Stomach (tissue), 8 donors: ENCODE measurements at regions not wholly inside any gene's neighbourhood (a gene's known extent, or its start where the extent isn't known, plus 50 kb on each side); places are given as distances from the start of the nearest gene placed in this dataset.

Source experiments
- DNase-seq, 2 donors: peaks; one replicate each; pipeline versions ENCODE4 v3.0.0 to v3.0.0-alpha.2; 2013 to 2019
- H3K27ac ChIP-seq, 5 donors: fragments of 200-600 bp in 4 of 5; sonication (generic) in 4 of 5; one replicate each; pipeline ENCODE4 v1.5.1; 2013 to 2019; ENCODE audit warnings: mild to moderate bottlenecking in 1 of 5, moderate library complexity in 1 of 5
- H3K27me3 ChIP-seq, 3 donors: fragments of 200-600 bp; sonication (generic); one replicate each; pipeline ENCODE4 v1.5.1; 2017 to 2019; ENCODE audit warnings: mixed run types in 1 of 3
- H3K36me3 ChIP-seq, 4 donors: fragments of 200-600 bp; sonication (generic); 1 replicate in 3 of 4; 2 replicates in 1 of 4; pipeline ENCODE4 v1.5.1; 2016 to 2019
- H3K4me1 ChIP-seq, 4 donors: fragments of 200-600 bp; sonication (generic); one replicate each; pipeline ENCODE4 v1.5.1; 2016 to 2019
- H3K4me3 ChIP-seq, 4 donors: fragments of 200-600 bp; sonication (generic) in 3 of 4; one replicate each; pipeline ENCODE4 v1.5.1; 2016 to 2019; ENCODE audit warnings: mild to moderate bottlenecking in 1 of 4
- H3K9me3 ChIP-seq, 4 donors: fragments of 200-600 bp; sonication (generic); one replicate each; pipeline ENCODE4 v1.5.1; 2016 to 2019
- CTCF ChIP-seq, 7 experiments: fragments of 450-650 bp in 4 of 7; fragments of 200-600 bp in 3 of 7; sonication (generic) in 3 of 7; IDR thresholded peaks; one replicate each; pipeline ENCODE4 v1.5.1; 2016 to 2019; ENCODE audit warnings: antibody characterized with exemption in 7 of 7, control low read depth in 2 of 7, mild to moderate bottlenecking in 1 of 7
- EP300 ChIP-seq: sonication (generic); formaldehyde crosslinking; IDR thresholded peaks from one replicate; pipeline ENCODE4 v1.6.1; 2017; ENCODE audit warnings: antibody characterized with exemption
- POLR2A ChIP-seq, 4 donors: fragments of 450-650 bp; IDR thresholded peaks; one replicate each; pipeline ENCODE4 v1.6.1; 2016; ENCODE audit warnings: antibody characterized with exemption in 4 of 4, control low read depth in 2 of 4, mild to moderate bottlenecking in 1 of 4, moderate library complexity in 1 of 4
- POLR2AphosphoS5 ChIP-seq, 3 donors: sonication (generic); formaldehyde crosslinking; IDR thresholded peaks; one replicate each; pipeline ENCODE4 v1.6.1; 2016; ENCODE audit warnings: antibody characterized with exemption in 3 of 3
- WGBS, 5 donors: extraction: QIAGEN DNeasy Blood & Tissue Kit in 3 of 5; methylation state at CpG; one replicate each; pipeline versions ENCODE4 v1.1.5 to v1.1.7; 2013 to 2018; 5-methylcytosine and 5-hydroxymethylcytosine counted together
- intact Hi-C: fragments of 100-400 bp; cut with DNase I; formaldehyde crosslinking; loops from one replicate; pipeline ENCODE4 v1.15.1; 2023; ENCODE audit warnings: low total_unique reads
- donor health status: healthy with polysubstance abuse.
- donor health status: Bipolar disorder and iron deficiency.
- donor health status: healthy.

GRCh38 chr21:35343046-35343819, 294.1 kb upstream of the RUNX1 start:
- Histone ChIP-seq H3K9me3 (no peaks in the 10 kb centered on the region), H3K27ac (no peak overlapping the region), H3K4me1 (peaks cover 0 to 8% (median 2%) of the 10 kb centered on the region in 4 donors), H3K36me3 (no peaks in the 10 kb centered on the region), H3K27me3 (no peaks in the 10 kb centered on the region), H3K4me3 (no peak overlapping the region)
- peak in 1 of 3 donors; percentile 9 for TF ChIP-seq POLR2AphosphoS5 (IDR thresholded peaks at IDR 0.05)
- no peak for TF ChIP-seq POLR2A (IDR thresholded peaks at IDR 0.05)
- DNase-seq, result no peak
- intact Hi-C loops, result no loop called here
- 65 to 72% (median 70%) methylated on average over 6 of the region's 6 CpGs for WGBS, 5 donors

GRCh38 chr21:35342440-35342839, 293.3 kb upstream of the RUNX1 start:
- DNase-seq, result no peak
- no peak for TF ChIP-seq EP300
- no peak for TF ChIP-seq POLR2AphosphoS5 (IDR thresholded peaks at IDR 0.05)
- TF ChIP-seq POLR2A (IDR thresholded peaks at IDR 0.05), result no peak
- TF ChIP-seq CTCF (IDR thresholded peaks at IDR 0.05), result no peak
- no peaks in the 10 kb centered on the region for H3K27me3 ChIP-seq
- no peak overlapping the region for H3K4me3 ChIP-seq
- H3K36me3 ChIP-seq, result no peaks in the 10 kb centered on the region
- intact Hi-C loops, result no loop called here
- no peak overlapping the region for H3K27ac ChIP-seq
- H3K9me3 ChIP-seq, result no peaks in the 10 kb centered on the region
- peaks cover 0 to 8% (median 2%) of the 10 kb centered on the region in 4 donors for H3K4me1 ChIP-seq
- WGBS, 5 donors, result 41 to 59% (median 51%) methylated on average over 4 of the region's 4 CpGs

- Histone ChIP-seq H3K27me3 (no peaks in the 10 kb centered on the region), H3K4me3 (no peak overlapping the region), H3K9me3 (no peaks in the 10 kb centered on the region), H3K27ac (no peak overlapping the region), H3K36me3 (no peaks in the 10 kb centered on the region), H3K4me1 (peaks cover 0 to 8% (median 2%) of the 10 kb centered on the region in 4 donors)
- WGBS, 5 donors, result 72 to 86% (median 76%) methylated on average over 2 of the region's 2 CpGs
- peak in 1 of 2 donors; percentile 42 for DNase-seq
- TF ChIP-seq EP300, result no peak
- TF ChIP-seq POLR2A (IDR thresholded peaks at IDR 0.05), result no peak
- no peak for TF ChIP-seq POLR2AphosphoS5 (IDR thresholded peaks at IDR 0.05)
- no peak for TF ChIP-seq CTCF (IDR thresholded peaks at IDR 0.05)
- intact Hi-C loops, result no loop called here
Measured at GRCh38 chr21:35340273-35340672, 291.2 kb upstream of the RUNX1 start.

GRCh38 chr21:35338881-35339632, 290.0 kb upstream of the RUNX1 start:
- WGBS, 5 donors, result 88 to 99% (median 93%) methylated on average over 6 of the region's 6 CpGs
- Histone ChIP-seq H3K36me3 (no peaks in the 10 kb centered on the region), H3K4me1 (peaks cover 0 to 8% (median 2%) of the 10 kb centered on the region in 4 donors), H3K27ac (no peak overlapping the region), H3K4me3 (no peak overlapping the region), H3K9me3 (no peaks in the 10 kb centered on the region), H3K27me3 (no peaks in the 10 kb centered on the region)
- DNase-seq, result no peak
- intact Hi-C loops, result no loop called here
- TF ChIP-seq EP300 (no peak), POLR2A (IDR thresholded peaks at IDR 0.05) (no peak), POLR2AphosphoS5 (IDR thresholded peaks at IDR 0.05) (no peak), CTCF (IDR thresholded peaks at IDR 0.05) (no peak)
